Esophagus squamous epithelium (tissue), 5 donors: ENCODE measurements at regions not wholly inside any gene's neighbourhood (a gene's known extent, or its start where the extent isn't known, plus 50 kb on each side); places are given as distances from the start of the nearest gene placed in this dataset.

Experiments
- DNase-seq: peaks from one replicate; lab custom pipeline; 2025; lab: John Stamatoyannopoulos, UW
- H3K27ac ChIP-seq, 4 donors: fragments of 200-600 bp; sonication (generic); one replicate each; pipeline ENCODE4 v1.5.1; 2016 to 2019; ENCODE audit warnings: mild to moderate bottlenecking in 1 of 4
- H3K27me3 ChIP-seq, 4 donors: fragments of 200-600 bp; sonication (generic); 1 replicate in 3 of 4; 2 replicates in 1 of 4; pipeline versions ENCODE4 v1.5.1 to v1.6.0; 2017 to 2021; ENCODE audit warnings: antibody characterized with exemption in 1 of 4
- H3K36me3 ChIP-seq, 3 donors: fragments of 200-600 bp; sonication (generic); one replicate each; pipeline ENCODE4 v1.5.1; 2016 to 2019
- H3K4me1 ChIP-seq, 3 donors: fragments of 200-600 bp; sonication (generic); one replicate each; pipeline ENCODE4 v1.5.1; 2017 to 2019
- H3K4me3 ChIP-seq, 4 donors: fragments of 200-600 bp; sonication (generic); 1 replicate in 3 of 4; 2 replicates in 1 of 4; pipeline ENCODE4 v1.5.1; 2016 to 2019; ENCODE audit warnings: mild to moderate bottlenecking in 2 of 4, moderate library complexity in 1 of 4
- H3K9me3 ChIP-seq, 3 donors: fragments of 200-600 bp; sonication (generic); one replicate each; pipeline ENCODE4 v1.5.1; 2016 to 2019
- CTCF ChIP-seq, 6 experiments: fragments of 450-650 bp in 4 of 6; fragments of 200-600 bp in 2 of 6; sonication (generic) in 2 of 6; IDR thresholded peaks; one replicate each; pipeline ENCODE4 v1.5.1; 2016 to 2019; ENCODE audit warnings: antibody characterized with exemption in 6 of 6, mild to moderate bottlenecking in 4 of 6, moderate library complexity in 4 of 6
- POLR2A ChIP-seq, 4 donors: fragments of 450-650 bp; IDR thresholded peaks; one replicate each; pipeline ENCODE4 v1.6.1; 2017; ENCODE audit warnings: antibody characterized with exemption in 4 of 4, mild to moderate bottlenecking in 4 of 4, moderate library complexity in 3 of 4
- WGBS, 2 donors: methylation state at CpG; one replicate each; pipeline ENCODE4 v1.1.5; 2018; 5-methylcytosine and 5-hydroxymethylcytosine counted together
- intact Hi-C: fragments of 100-400 bp; cut with DNase I; formaldehyde crosslinking; loops from one replicate; pipeline ENCODE4 v1.15.0; 2022
- donor health status: DM: yes; HTN: yes; CAD: no.

GRCh38 chr1:30330644-30331043 lies 392.7 kb downstream of the MATN1 start:
- intact Hi-C loops = no loop called here
- TF ChIP-seq CTCF (IDR thresholded peaks at IDR 0.05) = no peak
- TF ChIP-seq POLR2A (IDR thresholded peaks at IDR 0.05) = no peak
- WGBS, 2 donors = 17 to 58% methylated on average over 1 to 4 of the region's 7 CpGs
- H3K4me3 ChIP-seq = no peak overlapping the region
- DNase-seq = no peak
- H3K9me3 ChIP-seq = no peaks in the 10 kb centered on the region
- H3K4me1 ChIP-seq = no peaks in the 10 kb centered on the region
- no peak overlapping the region for H3K27ac ChIP-seq
- H3K27me3 ChIP-seq = no peaks in the 10 kb centered on the region
- H3K36me3 ChIP-seq = no peaks in the 10 kb centered on the region

GRCh38 chr1:30329802-30330557 lies 393.4 kb downstream of the MATN1 start:
- TF ChIP-seq POLR2A (IDR thresholded peaks at IDR 0.05) (no peak), CTCF (IDR thresholded peaks at IDR 0.05) (no peak)
- intact Hi-C loops = no loop called here
- DNase-seq = no peak
- no peak overlapping the region for H3K4me3 ChIP-seq
- no peaks in the 10 kb centered on the region for H3K9me3 ChIP-seq
- H3K4me1 ChIP-seq = no peaks in the 10 kb centered on the region
- WGBS, 2 donors = 61 to 73% methylated on average over 7 to 9 of the region's 15 CpGs
- no peak overlapping the region for H3K27ac ChIP-seq
- H3K27me3 ChIP-seq = peaks cover 0 to 5% (median 0%) of the 10 kb centered on the region in 4 donors
- no peaks in the 10 kb centered on the region for H3K36me3 ChIP-seq

- DNase-seq = no peak
- H3K36me3 ChIP-seq = no peaks in the 10 kb centered on the region
- WGBS, 2 donors = 84 to 89% methylated on average over 3 to 6 of the region's 12 CpGs
- intact Hi-C loops = no loop called here
- TF ChIP-seq POLR2A (IDR thresholded peaks at IDR 0.05) (no peak), CTCF (IDR thresholded peaks at IDR 0.05) (no peak)
- H3K4me3 ChIP-seq = no peak overlapping the region
- no peak overlapping the region for H3K27ac ChIP-seq
- H3K4me1 ChIP-seq = no peaks in the 10 kb centered on the region
- peaks cover 0 to 5% (median 0%) of the 10 kb centered on the region in 4 donors for H3K27me3 ChIP-seq
- H3K9me3 ChIP-seq = no peaks in the 10 kb centered on the region
Observed at GRCh38 chr1:30329263-30329753, 394.1 kb downstream of the MATN1 start.

GRCh38 chr1:30328401-30329262 lies 394.8 kb downstream of the MATN1 start:
- Histone ChIP-seq H3K27ac (no peak overlapping the region), H3K4me1 (no peaks in the 10 kb centered on the region), H3K36me3 (no peaks in the 10 kb centered on the region), H3K4me3 (no peak overlapping the region), H3K9me3 (no peaks in the 10 kb centered on the region), H3K27me3 (peaks cover 0 to 6% (median 0%) of the 10 kb centered on the region in 4 donors)
- no peak for TF ChIP-seq CTCF (IDR thresholded peaks at IDR 0.05)
- no peak for TF ChIP-seq POLR2A (IDR thresholded peaks at IDR 0.05)
- 67 to 69% methylated on average over 3 to 5 of the region's 9 CpGs for WGBS, 2 donors
- DNase-seq = no peak
- intact Hi-C loops = no loop called here

- peaks cover 0 to 12% (median 0%) of the 10 kb centered on the region in 4 donors for H3K27me3 ChIP-seq
- intact Hi-C loops = no loop called here
- DNase-seq = no peak
- no peaks in the 10 kb centered on the region for H3K4me1 ChIP-seq
- H3K36me3 ChIP-seq = no peaks in the 10 kb centered on the region
- H3K27ac ChIP-seq = no peak overlapping the region
- WGBS, 2 donors = 83 to 100% methylated on average over 1 to 2 of the region's 2 CpGs
- no peak for TF ChIP-seq CTCF (IDR thresholded peaks at IDR 0.05)
- no peak for TF ChIP-seq POLR2A (IDR thresholded peaks at IDR 0.05)
- H3K9me3 ChIP-seq = no peaks in the 10 kb centered on the region
- H3K4me3 ChIP-seq = no peak overlapping the region
Observed at GRCh38 chr1:30328100-30328370, 395.4 kb downstream of the MATN1 start.
